Stimulated activated CD8-positive, alpha-beta memory T cell treated with anti-CD3 and anti-CD28 coated beads, Interleukin-12 subunit alpha, Interleukin-12 subunit beta, amount 100 ng/mL, for 4 hours (primary cell): ENCODE measurements at regions not wholly inside any gene's neighbourhood (a gene's known extent, or its start where the extent isn't known, plus 50 kb on each side); places are given as distances from the start of the nearest gene placed in this dataset.

Experiments used
- DNase-seq: peaks from one replicate; pipeline ENCODE4 v3.0.0-alpha.2; 2020; ENCODE audit warnings: low read depth

DNA sequence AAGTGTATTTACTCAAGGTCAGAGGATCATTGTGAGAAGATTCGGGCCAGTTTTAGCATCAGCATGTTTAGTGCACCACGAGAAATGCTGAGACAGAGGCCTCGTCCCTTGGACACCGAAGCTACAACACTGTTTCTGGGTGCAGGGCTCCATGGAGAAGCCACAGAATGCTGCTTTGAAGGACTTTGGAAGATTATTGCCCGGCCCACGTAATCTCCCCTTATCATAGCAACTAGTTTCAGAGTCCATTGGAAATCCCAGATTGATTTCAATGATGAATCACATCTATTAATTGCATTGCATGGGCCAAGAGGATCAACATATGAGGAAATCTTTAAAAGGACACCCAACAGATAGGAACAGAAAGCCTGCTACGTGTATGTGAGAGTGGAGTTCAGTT is 156.0 kb downstream of the MAF start:
- DNase-seq, result no peak

DNA sequence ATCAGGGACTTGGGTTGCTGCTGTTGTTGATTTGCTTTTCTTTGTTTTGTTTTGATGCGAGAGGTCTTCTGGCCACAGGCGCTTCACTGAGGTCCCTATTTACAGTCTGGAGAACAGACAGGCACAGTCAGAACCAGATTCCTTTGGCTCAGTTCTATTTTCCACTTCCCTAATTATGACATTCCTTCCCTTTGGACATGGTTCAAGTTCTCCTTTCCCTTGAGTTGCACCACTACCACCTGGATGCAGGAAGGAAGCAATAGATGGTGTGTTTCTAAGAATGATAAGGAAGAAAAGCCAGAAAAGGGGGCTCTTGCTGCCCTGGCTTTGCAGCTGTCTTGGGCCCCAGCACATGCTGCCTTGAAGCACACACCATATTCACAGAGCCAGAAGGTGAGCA is 160.6 kb downstream of the MAF start:
- DNase-seq, result no peak

DNA sequence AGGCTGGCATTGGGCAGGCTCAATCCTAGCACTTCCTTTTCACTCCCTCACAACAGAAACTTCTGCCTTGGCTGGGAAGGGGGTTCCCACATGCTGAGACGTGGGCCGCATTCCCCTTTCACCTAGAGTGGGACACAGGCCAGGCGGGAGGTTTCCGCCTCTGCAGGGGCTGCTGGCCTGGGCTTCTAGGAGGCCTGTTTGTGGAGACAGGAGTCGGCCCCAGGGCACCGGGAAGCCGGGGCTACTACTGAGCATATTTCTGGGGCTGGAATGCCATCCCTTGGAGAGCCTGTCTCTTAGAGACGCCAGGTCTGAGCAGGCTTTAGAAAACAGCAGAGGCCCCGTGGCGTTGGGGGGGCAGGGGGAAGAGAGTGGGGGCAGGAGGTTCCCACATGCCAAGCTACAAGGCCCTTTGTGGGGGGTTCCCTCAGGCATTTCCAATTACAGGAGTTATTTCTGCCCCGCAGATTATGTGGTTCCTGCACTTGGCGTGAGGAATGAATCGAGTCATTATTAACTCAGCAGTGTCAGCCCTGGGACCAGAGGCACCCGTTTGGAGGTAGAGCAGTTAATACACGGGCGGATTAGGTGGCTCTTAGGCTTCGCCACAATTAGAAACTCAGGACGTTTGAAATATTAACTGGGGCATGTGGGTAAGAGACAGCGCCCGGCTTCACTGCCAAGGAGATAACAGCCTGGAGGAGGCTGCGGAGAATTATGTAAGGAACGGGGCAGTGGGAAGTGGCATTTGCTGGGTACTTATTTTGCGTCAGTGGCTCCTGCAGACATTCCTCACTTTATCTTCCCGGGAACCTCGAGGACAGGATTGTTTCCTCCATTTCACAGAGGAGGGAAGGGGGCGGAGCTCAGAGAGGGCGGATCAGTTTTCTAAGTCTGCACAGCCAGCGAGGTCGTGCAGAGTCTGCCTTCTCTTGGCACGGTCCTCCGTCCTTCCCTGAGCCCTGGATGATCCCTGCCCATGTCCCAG is 162.5 kb downstream of the MAF start:
- DNase-seq, result no peak

DNA sequence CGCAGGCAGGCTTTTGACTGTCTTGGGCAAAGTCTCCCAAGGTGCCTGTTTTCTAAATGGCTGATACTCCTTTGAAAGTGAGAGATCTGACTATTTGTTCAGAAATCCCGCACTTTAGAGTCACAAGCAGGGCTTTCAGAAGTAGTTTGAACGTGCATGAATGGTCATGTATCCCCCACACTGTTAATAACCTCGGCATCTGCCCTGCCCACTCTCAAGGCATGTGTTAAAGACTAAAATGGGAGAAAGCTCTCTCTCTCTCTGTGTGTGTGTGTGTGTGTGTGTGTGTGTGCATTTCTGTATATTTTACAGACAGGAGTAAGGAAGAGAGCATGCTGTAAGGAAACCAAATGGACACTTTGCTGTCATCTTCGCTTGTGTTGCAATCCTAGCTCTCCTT is 163.7 kb downstream of the MAF start:
- DNase-seq, result no peak

DNA sequence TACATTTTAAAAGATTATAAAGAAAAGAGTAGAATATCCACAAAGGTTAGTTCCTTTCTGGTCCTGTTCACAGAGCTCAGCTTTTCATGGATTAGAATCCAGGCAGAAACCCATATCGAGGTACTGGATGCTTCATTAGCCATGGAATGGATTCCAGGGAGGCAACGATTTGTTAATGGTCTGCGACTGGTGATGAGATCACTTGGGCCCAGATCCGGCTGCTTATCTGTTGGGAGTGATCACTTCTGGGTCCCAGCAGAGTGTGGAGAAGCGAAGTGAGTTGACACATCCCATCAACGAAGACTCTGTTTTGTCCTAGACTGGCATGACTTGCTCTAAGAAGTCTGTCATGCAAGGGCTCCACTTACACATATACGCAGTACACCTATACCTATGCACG is 165.8 kb downstream of the MAF start:
- no peak for DNase-seq

DNA sequence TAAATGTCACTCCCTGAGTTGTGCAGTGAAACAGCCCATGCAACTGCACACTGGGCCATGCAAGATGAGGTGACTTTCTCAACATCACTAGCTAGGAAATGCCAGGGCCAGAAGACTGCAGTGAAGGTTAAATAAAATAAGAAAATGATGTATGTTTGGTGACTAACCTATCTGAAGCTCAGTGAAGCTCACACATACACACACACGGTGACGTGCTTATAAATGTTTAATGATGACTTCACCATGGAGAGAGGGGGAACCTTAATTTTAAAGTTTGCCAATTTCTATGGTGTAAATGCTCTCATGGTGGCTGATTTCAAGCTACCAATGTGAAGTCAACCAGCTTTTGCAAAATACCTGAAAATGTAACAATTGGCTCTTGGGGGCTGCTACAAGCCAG is 166.4 kb downstream of the MAF start:
- DNase-seq, result no peak

DNA sequence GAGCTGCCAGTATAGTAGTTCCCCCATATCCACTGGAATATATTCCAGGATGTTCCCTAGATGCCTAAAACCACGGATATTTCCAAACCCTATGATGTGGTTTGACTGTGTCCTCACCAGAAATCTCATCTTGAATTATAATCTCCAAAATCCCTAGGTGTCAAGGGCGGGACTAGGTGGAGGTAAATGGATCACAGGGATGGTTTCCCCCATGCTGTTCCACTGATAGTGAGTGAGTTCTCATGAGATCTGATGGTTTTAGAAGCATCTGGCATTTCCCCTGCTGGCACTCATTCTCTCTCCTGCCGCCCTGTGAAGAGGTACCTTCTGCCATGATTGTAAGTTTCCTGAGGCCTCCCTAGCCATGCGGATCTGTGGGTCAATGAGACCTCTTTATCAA is 168.6 kb downstream of the MAF start:
- no peak for DNase-seq

DNA sequence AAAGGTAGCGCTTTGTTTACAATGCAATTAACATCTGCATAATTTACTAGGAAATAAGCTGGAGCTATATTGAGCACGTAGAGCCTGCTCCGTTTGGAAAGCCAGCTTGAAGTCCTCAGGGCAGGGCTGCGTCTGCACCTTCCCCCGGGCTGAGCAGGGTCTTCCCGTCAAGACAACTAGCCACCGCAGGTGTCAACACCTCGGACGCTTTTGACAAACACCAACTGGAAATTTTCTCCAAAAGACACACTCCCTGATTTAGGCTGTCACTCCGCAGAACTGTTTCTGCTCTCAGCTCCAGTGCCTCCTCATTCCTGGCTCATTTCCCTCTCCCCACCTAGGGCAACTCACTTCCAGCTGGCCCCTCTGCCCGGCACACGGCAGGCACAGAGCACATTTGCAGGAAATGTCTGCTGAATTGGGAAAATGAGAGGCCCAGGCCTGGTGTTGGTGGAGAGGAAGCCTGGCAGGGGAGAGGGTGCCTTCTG is 170.3 kb downstream of the MAF start:
- DNase-seq, result no peak

DNA sequence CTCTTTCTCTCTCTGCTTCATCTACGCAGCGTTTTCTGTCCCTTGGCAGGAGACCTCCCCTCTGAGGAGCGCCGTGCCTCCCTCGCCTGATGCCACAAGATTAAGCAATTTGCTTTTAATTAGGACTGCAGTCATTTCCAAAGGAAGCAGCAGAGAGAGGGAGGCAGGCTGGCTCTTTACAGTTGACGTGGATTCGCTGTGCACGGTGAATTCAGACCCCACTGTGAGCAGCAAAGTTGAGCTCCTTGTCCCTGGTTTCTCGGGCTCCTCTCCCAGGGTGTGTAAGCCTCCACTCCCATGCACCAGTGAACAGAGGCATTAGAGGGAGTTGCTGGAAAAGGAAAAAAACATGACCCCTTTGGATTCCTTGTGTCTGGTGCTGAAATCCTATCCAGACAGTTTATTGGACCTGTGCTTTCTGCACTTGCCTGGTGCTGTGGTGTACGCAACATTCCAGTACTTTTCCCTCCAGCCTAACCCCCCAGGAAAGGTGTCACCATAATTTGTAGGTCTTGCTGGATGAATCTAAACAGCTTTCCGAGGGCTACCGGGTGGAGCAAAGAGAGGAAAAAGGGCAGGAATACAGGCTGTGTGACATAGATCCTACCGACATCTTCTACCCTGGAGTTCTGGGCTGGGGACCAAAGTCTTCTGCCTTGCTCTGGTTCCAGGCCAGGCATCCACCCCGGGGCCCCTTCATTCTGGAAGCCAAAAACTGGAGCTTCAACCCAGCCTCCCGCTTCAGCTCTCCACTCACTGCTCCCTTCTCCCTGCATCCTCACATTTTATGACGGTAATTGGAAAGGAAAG is 171.0 kb downstream of the MAF start:
- no peak for DNase-seq

DNA sequence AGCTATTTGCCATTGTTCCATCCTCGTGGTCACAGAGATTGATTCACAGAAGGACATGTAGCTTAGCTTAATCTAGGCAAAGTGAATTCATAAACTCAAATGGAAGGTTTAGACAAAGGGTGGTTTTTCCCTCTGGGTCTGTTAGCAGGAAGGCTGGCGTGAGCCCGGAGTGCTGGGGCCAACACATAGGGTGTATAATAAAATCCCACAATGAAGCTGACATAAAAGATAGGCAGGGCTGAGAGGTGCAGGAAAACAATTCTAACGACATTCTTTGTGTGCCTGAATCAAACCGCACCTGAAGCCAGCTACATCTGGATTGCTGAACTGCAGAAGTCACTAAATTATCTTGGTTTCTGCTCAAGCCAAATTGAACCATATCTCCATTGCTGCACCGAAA is 173.9 kb downstream of the MAF start:
- DNase-seq, result no peak

DNA sequence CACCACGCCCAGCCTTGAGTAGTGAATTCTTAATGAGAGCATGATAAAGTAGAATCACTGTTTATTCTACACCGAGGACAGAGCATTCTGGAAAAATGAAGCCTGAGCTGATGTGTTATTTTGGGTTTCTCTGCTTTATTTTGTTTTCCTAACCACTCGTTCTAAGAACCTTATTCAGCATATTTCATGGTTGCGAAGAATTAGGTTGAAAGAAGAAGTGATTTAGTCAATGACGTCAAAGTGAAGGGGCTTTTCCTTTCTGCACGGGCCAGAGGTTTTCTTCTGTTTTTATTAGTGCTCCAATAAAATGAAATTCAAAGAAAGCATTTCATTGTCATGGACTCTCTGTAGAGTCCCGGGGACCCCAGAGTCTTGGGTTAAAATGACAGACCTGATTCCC is 178.5 kb downstream of the MAF start:
- DNase-seq, result no peak

DNA sequence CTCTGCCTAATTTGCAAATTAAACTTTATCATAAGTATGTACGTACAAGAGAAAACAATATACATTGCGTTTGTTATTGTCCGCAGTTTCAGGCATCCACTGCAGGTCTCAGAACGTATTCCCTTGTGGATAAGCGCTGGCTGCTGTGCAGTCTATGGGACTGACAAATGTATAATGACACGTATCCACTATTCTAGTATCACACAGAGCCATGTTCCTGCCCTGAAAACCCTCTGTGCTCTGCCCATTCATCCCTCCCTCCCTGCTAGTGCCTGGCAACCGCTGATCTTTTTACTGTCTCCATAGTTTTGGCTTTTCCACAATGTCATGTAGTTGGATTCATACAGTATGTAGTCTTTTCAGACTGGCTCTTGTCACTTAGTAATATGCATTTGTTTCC is 179.4 kb downstream of the MAF start:
- no peak for DNase-seq

DNA sequence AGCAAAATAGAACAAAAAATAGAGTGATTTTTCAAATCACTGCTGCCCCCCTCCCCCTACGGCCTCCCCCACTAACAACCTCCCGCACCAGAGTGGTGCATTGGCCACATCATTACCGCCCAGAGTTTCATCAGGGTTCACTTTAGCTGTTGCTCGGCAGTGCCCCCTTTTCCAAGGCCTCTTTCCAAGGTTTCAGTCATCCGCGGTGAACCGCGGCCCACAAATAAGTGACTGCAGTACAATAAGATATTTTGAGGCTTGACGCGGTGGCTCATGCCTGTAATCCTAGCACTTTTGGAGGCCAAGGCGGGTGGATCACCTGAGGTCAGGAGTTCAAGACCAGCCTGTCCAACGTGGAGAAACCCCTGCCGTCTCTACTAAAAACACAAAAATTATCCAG is 180.0 kb downstream of the MAF start:
- no peak for DNase-seq

DNA sequence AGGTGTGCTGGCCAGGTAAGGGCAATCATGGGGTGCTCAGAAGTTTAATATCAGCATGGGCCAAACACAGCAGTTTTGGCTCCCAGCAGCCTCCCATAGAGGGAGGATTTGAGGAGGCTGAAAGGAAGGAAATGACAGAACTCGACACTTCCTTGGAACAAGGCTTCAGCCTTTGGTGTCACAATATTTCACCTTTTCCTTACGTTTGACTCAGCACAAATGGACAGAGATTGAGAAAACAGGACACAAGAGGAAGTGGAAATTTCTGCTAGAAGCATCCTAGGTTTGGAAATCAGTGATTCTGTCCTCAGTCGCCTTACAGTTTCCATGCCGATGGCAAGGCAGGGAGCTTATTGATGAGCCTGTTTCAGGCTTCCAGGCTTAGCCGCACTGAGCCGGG is 181.4 kb downstream of the MAF start:
- DNase-seq, result no peak

DNA sequence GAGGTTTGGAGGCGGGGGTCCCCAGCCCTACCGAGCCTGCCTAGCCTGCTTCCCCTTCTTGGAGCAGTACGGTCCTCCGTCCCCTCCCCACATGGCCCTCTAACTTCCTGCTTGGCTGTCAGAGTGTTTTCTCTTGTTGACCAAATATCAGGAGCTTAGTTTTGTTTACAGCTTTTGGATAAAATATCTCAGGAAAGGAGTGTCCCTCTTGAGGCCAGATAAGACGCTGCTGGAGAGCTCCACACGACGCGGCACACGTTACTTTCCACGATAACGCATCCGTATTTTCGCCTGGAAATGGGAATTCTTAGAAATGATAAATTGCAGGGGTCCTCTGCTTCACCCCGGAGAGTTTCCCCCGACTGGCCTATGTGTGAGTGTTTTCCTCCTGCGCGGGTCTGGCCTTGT is 182.9 kb downstream of the MAF start:
- no peak for DNase-seq

DNA sequence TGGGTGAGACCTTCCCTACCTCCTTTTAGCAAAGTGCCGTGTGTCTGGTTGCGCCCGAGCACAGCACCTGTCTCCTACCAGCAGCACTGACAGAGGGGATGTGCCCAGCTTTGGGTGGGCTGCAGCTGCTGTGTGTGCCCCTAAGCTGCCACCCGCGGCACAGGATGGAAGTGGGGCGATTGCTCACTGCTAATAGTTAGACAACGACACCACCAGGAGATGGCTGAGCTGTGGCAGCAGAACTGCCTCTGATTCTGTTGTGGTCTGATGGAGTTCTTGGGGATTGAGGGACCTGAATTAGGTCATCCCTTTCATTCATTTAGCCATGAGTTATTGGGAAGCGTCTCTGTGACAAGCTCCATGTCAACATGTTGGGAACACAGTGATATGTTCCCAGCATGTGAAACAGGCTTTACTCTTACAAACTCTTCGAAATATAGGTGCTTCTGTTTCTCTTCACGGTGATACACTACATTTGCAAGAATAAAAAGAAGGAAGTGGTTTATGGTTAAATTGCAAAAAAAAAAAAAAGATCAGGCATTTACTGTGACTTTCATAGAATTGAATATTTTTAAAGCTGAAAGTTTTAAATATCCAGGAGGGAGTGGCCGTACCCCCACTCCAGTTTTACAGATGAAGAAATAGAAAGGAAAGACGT is 184.4 kb downstream of the MAF start:
- DNase-seq, result no peak

DNA sequence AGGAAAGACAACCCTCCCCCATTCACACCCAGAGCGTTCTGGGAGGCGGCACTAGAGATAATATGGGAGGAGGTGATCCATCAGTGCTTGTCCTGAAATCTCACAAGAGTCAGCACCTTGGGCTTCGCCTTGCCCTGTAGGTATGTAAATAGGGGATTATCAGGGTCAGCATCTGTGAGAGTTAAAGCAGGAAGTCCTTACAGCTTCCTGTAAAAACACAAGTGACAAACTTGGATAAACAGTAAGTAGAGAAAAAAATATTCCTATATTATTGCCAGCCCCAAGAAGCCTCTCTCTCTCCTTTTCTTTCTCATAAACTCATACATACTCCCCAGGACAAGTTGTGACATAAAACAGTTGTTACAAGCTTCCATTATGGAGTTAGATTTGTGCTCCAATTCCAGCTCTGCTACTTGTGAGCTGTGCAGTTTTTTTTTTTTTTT is 187.7 kb downstream of the MAF start:
- no peak for DNase-seq

DNA sequence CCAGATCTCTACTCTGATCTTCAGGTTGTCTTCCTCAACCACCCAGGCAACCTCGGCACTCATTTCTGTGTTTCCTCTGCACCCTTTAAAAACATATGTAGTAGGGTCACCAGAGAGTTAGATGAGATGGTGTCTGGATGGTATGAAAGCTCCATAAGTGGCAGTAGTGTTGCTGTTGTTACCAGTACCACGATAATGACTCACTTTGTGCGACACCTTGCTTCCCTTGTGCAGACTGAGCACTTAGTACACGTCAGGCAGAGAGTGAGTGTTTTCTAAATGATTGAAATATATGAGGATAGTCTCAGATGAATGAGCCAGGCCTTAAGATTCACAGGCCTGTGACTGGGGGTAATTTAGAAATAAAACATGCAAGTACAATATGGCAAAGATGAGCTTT is 188.7 kb downstream of the MAF start:
- no peak for DNase-seq

DNA sequence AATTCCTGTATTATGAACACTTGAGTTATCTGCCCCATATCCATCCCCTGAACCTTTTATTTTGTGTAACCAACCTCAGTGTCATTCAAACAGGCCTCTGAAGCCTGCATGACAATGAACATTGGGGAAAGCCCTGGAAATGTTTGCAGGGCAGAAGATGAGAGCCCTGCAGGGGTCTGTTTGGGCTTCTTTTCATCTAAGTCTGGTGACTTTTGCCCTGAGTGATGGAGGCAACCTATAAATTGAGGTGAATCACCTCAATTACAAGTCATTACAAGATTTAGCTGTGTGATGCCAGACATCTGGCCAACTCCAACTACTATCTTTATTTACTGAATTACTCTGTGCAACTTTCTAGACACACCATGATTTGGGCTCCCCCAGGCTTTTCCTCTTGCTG is 189.2 kb downstream of the MAF start:
- DNase-seq, result no peak

DNA sequence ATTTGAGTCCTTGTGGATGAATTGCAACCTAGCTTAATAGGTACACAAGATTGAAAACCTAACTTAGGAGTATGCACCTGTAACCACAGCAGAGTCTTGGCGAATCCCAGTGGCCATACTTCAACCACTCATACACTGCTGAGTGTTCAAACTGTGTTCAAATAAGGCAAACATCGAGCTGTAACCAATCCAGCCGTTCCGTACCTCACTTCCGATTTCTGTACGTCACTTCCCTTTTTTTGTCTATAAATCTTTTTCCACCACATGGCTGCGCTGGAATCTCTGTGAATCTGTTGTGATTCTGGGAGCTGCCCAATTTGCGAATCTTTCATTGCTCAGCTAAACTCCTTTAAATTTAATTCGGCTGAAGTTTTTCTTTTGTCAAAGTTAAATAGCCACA is 190.6 kb downstream of the MAF start:
- no peak for DNase-seq

DNA sequence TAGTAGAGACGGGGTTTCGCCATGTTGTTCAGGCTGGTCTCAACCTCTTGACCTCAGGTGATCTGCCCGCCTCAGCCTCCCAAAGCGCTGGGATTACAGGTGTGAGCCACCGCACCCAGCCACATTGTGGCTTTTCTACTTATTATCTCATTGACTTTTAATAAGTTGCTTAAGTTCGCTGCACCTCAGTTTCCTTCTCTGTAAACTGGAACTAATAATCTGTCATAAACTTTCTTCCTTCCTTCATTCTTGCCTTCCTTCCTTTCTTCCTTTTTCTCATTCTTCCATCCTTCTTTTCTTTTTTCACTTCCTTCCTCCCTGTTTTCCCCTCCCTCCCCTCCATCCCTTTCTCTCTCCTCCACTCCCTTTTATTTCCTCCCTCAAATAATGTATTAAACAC is 192.2 kb downstream of the MAF start:
- DNase-seq, result no peak

DNA sequence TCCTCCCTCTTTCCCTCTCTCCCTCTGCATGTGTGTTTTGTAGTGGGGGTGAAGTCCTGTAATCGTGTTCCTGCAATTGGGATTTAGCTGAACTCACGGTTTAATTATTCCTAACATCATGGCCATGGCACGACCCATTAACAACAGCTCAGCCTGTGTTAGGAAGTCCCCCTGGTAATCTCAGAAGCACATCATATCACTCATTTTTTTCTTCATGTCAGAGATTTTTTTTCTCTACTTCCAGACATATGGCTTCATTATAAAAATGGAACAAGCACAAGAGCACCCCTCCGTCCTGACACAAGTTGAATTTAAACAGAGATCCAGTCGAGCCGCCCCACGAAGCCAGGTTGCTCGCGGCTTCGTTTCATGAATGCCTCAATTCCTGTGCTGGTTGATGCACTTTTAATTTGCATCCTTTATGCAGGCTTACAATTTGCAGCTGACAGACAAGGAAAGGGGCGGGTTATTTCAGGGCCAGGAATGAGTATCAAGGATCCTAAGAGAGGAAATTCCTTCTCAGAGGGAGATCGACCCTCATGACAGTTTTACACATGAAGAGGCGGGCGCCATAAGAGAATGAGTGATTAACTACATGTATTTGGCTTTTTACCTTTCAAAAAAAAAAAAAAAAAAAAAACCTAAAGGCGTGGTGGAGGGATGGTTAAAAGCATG is 192.9 kb downstream of the MAF start:
- no peak for DNase-seq
